ENCODE measurements at regions not wholly inside any gene's neighbourhood (a gene's known extent, or its start where the extent isn't known, plus 50 kb on each side); places are given as distances from the start of the nearest gene placed in this dataset.

GRCh38 chr20:62563561-62563960, 78.7 kb upstream of the SLCO4A1 start (continued):
- TF ChIP-seq FOSB (CRISPR knock-in tag; IDR thresholded peaks at IDR 0.05): no peak
- TF ChIP-seq EHF (CRISPR knock-in tag; IDR thresholded peaks at IDR 0.05): no peak

GRCh38 chr20:62564456-62565245, 77.7 kb upstream of the SLCO4A1 start:
- POLR2A ChIA-PET: no interaction called here
- H3K27ac ChIP-seq: no peak overlapping the region

GRCh38 chr20:62566266-62566665, 76.0 kb upstream of the SLCO4A1 start:
- no peaks in the 10 kb centered on the region for H3K4me1 ChIP-seq
- no peaks in the 10 kb centered on the region for H3K9me3 ChIP-seq
- no peak overlapping the region for H3K4me2 ChIP-seq
- DNase-seq (ENCODE audit: low read depth in 1 of 2, low spot score in 1 of 2) (no peak), ATAC-seq (no peak), FAIRE-seq (no peak)
- POLR2A ChIA-PET: no interaction called here
- H3K4me3 ChIP-seq: no peak overlapping the region
- H3K27ac ChIP-seq: no peak overlapping the region
- CTCF ChIA-PET: interaction anchor here (0.8 to 2.2 kb wide), 3 partner anchors 10 to 281 kb away, joined by 3 to 6 read pairs (median 3); no protein-coding TSS in a partner anchor
- TF ChIP-seq ZFP36 (IDR thresholded peaks at IDR 0.05; ENCODE audit: borderline replicate concordance, partially characterized antibody) (no peak), ZC3H11A (IDR thresholded peaks at IDR 0.05) (no peak), HDAC2 (IDR thresholded peaks at IDR 0.05) (no peak), PHF8 (IDR thresholded peaks at IDR 0.05; ENCODE audit: borderline replicate concordance, low read depth) (no peak)
- WGBS (ENCODE audit: missing lambda C conversion rate): 90% methylated on average over 4 of the region's 11 CpGs

More at GRCh38 chr20:62564456-62565245, 77.7 kb upstream of the SLCO4A1 start:
- 66% methylated on average over 40 of the region's 42 CpGs for WGBS (ENCODE audit: missing lambda C conversion rate)
- DNase-seq (ENCODE audit: low read depth in 1 of 2, low spot score in 1 of 2) (no peak), ATAC-seq (no peak), FAIRE-seq (no peak)
- TF ChIP-seq E2F6 (IDR thresholded peaks at IDR 0.05; ENCODE audit: borderline replicate concordance, low read depth): no peak
- TF ChIP-seq HMGXB4 (CRISPR knock-in tag; IDR thresholded peaks at IDR 0.05; ENCODE audit: borderline replicate concordance): no peak
- TF ChIP-seq SMC3 (IDR thresholded peaks at IDR 0.05): no peak
- TF ChIP-seq REST (IDR thresholded peaks at IDR 0.05): no peak
- TF ChIP-seq CHD2 (IDR thresholded peaks at IDR 0.05; ENCODE audit: low read length, partially characterized antibody): no peak
- TF ChIP-seq POLR2A (IDR thresholded peaks at IDR 0.05; ENCODE audit: low read length): no peak
- TF ChIP-seq JUNB (IDR thresholded peaks at IDR 0.05): no peak
- no peak for TF ChIP-seq GATA3 (IDR thresholded peaks at IDR 0.05; ENCODE audit: borderline replicate concordance)
- TF ChIP-seq KDM1A (IDR thresholded peaks at IDR 0.05; ENCODE audit: low read depth): no peak
- no peak for TF ChIP-seq PHF8 (IDR thresholded peaks at IDR 0.05; ENCODE audit: borderline replicate concordance, low read depth)
- no peak for TF ChIP-seq NPAS2 (CRISPR knock-in tag; IDR thresholded peaks at IDR 0.05; ENCODE audit: borderline replicate concordance)
- TF ChIP-seq HEYL (CRISPR knock-in tag; IDR thresholded peaks at IDR 0.05): no peak
- Histone ChIP-seq H3K4me2 (no peak overlapping the region), H3K9me3 (no peaks in the 10 kb centered on the region), H3K4me1 (no peaks in the 10 kb centered on the region), H3K4me3 (no peak overlapping the region)
- CTCF ChIA-PET: interaction anchor here (0.6 to 2.2 kb wide), 5 partner anchors 10 to 52 kb away, joined by 3 to 6 read pairs (median 3); no protein-coding TSS in a partner anchor

All from A549 (cell line).